ENCODE measurements at regions not wholly inside any gene's neighbourhood (a gene's known extent, or its start where the extent isn't known, plus 50 kb on each side); places are given as distances from the start of the nearest gene placed in this dataset.

GRCh38 chr14:48849741-48850322 is 736.3 kb downstream of the RPS29 start:
- TF ChIP-seq FOXK2 (IDR thresholded peaks at IDR 0.05) (no peak), HDGF (IDR thresholded peaks at IDR 0.05; ENCODE audit: borderline replicate concordance) (no peak), SUZ12 (IDR thresholded peaks at IDR 0.05) (no peak), L3MBTL2 (conservative IDR thresholded peaks at IDR 0.05) (no peak), NFRKB (IDR thresholded peaks at IDR 0.05) (no peak), ARNT (IDR thresholded peaks at IDR 0.05) (no peak), BHLHE40 (IDR thresholded peaks at IDR 0.05; ENCODE audit: borderline replicate concordance) (no peak)

Measured in HEK293T (cell line).